ENCODE measurements at regions not wholly inside any gene's neighbourhood (a gene's known extent, or its start where the extent isn't known, plus 50 kb on each side); places are given as distances from the start of the nearest gene placed in this dataset.
A peak's percentile ranks its signal among the peaks of the same experiment; 100 is the strongest.

GRCh38 chr9:738209-738915 lies 103.1 kb upstream of the DMRT1 start:
- Histone ChIP-seq H3K79me2 (ENCODE audit: control insufficient read depth, insufficient read depth, low read length) (no peaks in the 10 kb centered on the region), H3K4me1 (ENCODE audit: control insufficient read depth, extremely low read depth, insufficient read depth, low read length) (peaks cover 12% of the 10 kb centered on the region), H3K9ac (replicated peaks; ENCODE audit: extremely low read depth, insufficient read depth, low read length) (no peak overlapping the region), H3K27ac (ENCODE audit: insufficient read depth, low read depth, low read length) (peak overlapping the region; percentile 15), H3K4me3 (replicated peaks in 1 of 3; ENCODE audit: insufficient read depth in 1 of 3, low read depth in 1 of 3, low read length in 3 of 3) (no peak overlapping the region), H4K20me1 (replicated peaks; ENCODE audit: control insufficient read depth, extremely low read depth, insufficient read depth, low read length) (no peaks in the 10 kb centered on the region), H3K36me3 (ENCODE audit: control insufficient read depth in 2 of 2, extremely low read depth in 1 of 2, insufficient read depth in 2 of 2, low read length in 2 of 2) (peaks cover 42% of the 10 kb centered on the region in 2 experiments), H3K4me2 (ENCODE audit: insufficient read depth, low read length) (no peak overlapping the region), H3K9me1 (replicated peaks; ENCODE audit: control insufficient read depth, extremely low read depth, insufficient read depth, low read length) (no peaks in the 10 kb centered on the region), H3K27me3 (ENCODE audit: control insufficient read depth in 2 of 2, insufficient read depth in 2 of 2, low read length in 2 of 2) (no peaks in the 10 kb centered on the region), H2AFZ (ENCODE audit: low read depth, low read length) (no peak overlapping the region), H3K9me3 (replicated peaks; ENCODE audit: control insufficient read depth, insufficient read depth, low read length) (no peaks in the 10 kb centered on the region)
- TF ChIP-seq MYC (IDR thresholded peaks at IDR 0.05; ENCODE audit: low read depth, low read length) (no peak), JUN (IDR thresholded peaks at IDR 0.05; ENCODE audit: borderline replicate concordance, insufficient read depth, insufficient read length, low read depth) (no peak)
- BruUV-seq (replicated peaks): no TSS peak
- dilution Hi-C loops (cut with MboI; ENCODE audit: extremely low pct_ligation_motif_present, low sequenced_read_pairs) (no loop called here), intact Hi-C loops (cut with micrococcal nuclease) (no loop called here)
- DNase-seq (ENCODE audit: low read depth, low spot score): no peak
- FAIRE-seq: no peak
- CTCF ChIA-PET: interaction anchor here (1.0 to 1.2 kb wide), 3 partner anchors 43 to 54 kb away, joined by 3 to 4 read pairs (median 4); no protein-coding TSS in a partner anchor
- POLR2A ChIA-PET: interaction anchor here (0.7 kb wide), 1 partner anchor 42 kb away, joined by 4 read pairs; no protein-coding TSS in a partner anchor

GRCh38 chr9:739362-739761 lies 102.1 kb upstream of the DMRT1 start:
- no peak overlapping the region for H3K9ac ChIP-seq (replicated peaks; ENCODE audit: extremely low read depth, insufficient read depth, low read length)
- H3K79me2 ChIP-seq (ENCODE audit: control insufficient read depth, insufficient read depth, low read length): no peaks in the 10 kb centered on the region
- no peak overlapping the region for H3K4me2 ChIP-seq (ENCODE audit: insufficient read depth, low read length)
- ChIA-PET CTCF (interaction anchor here (0.9 to 1.8 kb wide), 3 partner anchors 10 to 20 kb away, joined by 3 to 5 read pairs (median 4); no protein-coding TSS in a partner anchor), POLR2A (no interaction called here)
- no peaks in the 10 kb centered on the region for H3K27me3 ChIP-seq (ENCODE audit: control insufficient read depth in 2 of 2, insufficient read depth in 2 of 2, low read length in 2 of 2)
- H3K27ac ChIP-seq (ENCODE audit: insufficient read depth, low read depth, low read length): no peak overlapping the region
- BruUV-seq (replicated peaks): no TSS peak
- dilution Hi-C loops (cut with MboI; ENCODE audit: extremely low pct_ligation_motif_present, low sequenced_read_pairs): no loop called here
- no peak overlapping the region for H3K4me3 ChIP-seq (replicated peaks in 1 of 3; ENCODE audit: insufficient read depth in 1 of 3, low read depth in 1 of 3, low read length in 3 of 3)
- H3K4me1 ChIP-seq (ENCODE audit: control insufficient read depth, extremely low read depth, insufficient read depth, low read length): peaks cover 12% of the 10 kb centered on the region
- peaks cover 42 to 49% of the 10 kb centered on the region in 2 experiments for H3K36me3 ChIP-seq (ENCODE audit: control insufficient read depth in 2 of 2, extremely low read depth in 1 of 2, insufficient read depth in 2 of 2, low read length in 2 of 2)
- FAIRE-seq (no peak), DNase-seq (ENCODE audit: low read depth, low spot score) (no peak)
- no peaks in the 10 kb centered on the region for H3K9me3 ChIP-seq (replicated peaks; ENCODE audit: control insufficient read depth, insufficient read depth, low read length)
- TF ChIP-seq MAX (IDR thresholded peaks at IDR 0.05; ENCODE audit: insufficient read depth, insufficient read length) (no peak), GATA2 (IDR thresholded peaks at IDR 0.05; ENCODE audit: insufficient read depth, insufficient read length, low read depth, low read length) (no peak), FOS (IDR thresholded peaks at IDR 0.05; ENCODE audit: borderline replicate concordance, insufficient read depth, low read length) (no peak), EZH2 (IDR thresholded peaks at IDR 0.05; ENCODE audit: borderline replicate concordance, low read depth, low read length, severe bottlenecking) (no peak), POLR2A (IDR thresholded peaks at IDR 0.05; ENCODE audit: low read depth, low read length) (no peak), MYC (IDR thresholded peaks at IDR 0.05; ENCODE audit: low read depth, low read length) (no peak), JUN (IDR thresholded peaks at IDR 0.05; ENCODE audit: borderline replicate concordance, insufficient read depth, insufficient read length, low read depth) (no peak), POLR2AphosphoS5 (IDR thresholded peaks at IDR 0.05; ENCODE audit: insufficient read depth, low read depth, low read length) (no peak), CTCF (IDR thresholded peaks at IDR 0.05; ENCODE audit: extremely low read depth in 1 of 2, insufficient read depth in 1 of 2, low read depth in 1 of 2, low read length in 2 of 2) (no peak)
- intact Hi-C loops (cut with micrococcal nuclease): no loop called here
- H3K9me1 ChIP-seq (replicated peaks; ENCODE audit: control insufficient read depth, extremely low read depth, insufficient read depth, low read length): no peaks in the 10 kb centered on the region
- H4K20me1 ChIP-seq (replicated peaks; ENCODE audit: control insufficient read depth, extremely low read depth, insufficient read depth, low read length): no peaks in the 10 kb centered on the region
- H2AFZ ChIP-seq (ENCODE audit: low read depth, low read length): no peak overlapping the region

All from endothelial cell of umbilical vein (primary cell).